ENCODE measurements at regions not wholly inside any gene's neighbourhood (a gene's known extent, or its start where the extent isn't known, plus 50 kb on each side); places are given as distances from the start of the nearest gene placed in this dataset.
"Not testable (repeated sequence)": the region's sequence is repeated elsewhere in the genome, so short reads cannot be mapped to it uniquely, and the experiment has no call there.

DNA sequence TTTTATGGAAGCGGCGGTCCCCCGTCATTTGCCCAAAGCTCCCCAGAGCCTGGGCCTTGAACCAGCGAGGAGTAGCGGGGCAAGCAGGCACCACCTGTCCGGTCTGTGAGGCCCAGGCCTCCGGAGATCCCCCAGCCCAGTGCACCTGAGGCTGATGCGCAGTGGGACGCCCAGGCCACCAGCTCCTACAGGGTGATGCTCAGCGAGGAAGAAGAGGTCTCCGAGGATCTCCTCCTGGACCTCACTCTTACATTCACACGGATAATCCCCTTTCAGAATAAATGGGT is 220.2 kb downstream of the NDUFA10 start:
- Histone ChIP-seq H3K9me3 (replicated peaks in 1 of 11) (peaks cover 9 to 16% (median 13%) of the 10 kb centered on the region in 11 experiments), H3K4me1 (peaks cover 10 to 49% (median 41%) of the 10 kb centered on the region in 10 experiments), H3K36me3 (no peaks in the 10 kb centered on the region), H3K27me3 (peaks cover 0 to 21% (median 0%) of the 10 kb centered on the region in 11 experiments; a peak in 7 of 22 replicates), H3K9ac (no peak overlapping the region), H3K27ac (no peak overlapping the region), H3K4me3 (no peak overlapping the region), H3K4me2 (peak overlapping the region in 4 of 11 experiments; percentile 40 to 79 (median 62); a peak in 6 of 22 replicates), H4K20me1 (no peaks in the 10 kb centered on the region)
- TF ChIP-seq Cebpa-rat (IDR thresholded peaks at IDR 0.05), result no peak

DNA sequence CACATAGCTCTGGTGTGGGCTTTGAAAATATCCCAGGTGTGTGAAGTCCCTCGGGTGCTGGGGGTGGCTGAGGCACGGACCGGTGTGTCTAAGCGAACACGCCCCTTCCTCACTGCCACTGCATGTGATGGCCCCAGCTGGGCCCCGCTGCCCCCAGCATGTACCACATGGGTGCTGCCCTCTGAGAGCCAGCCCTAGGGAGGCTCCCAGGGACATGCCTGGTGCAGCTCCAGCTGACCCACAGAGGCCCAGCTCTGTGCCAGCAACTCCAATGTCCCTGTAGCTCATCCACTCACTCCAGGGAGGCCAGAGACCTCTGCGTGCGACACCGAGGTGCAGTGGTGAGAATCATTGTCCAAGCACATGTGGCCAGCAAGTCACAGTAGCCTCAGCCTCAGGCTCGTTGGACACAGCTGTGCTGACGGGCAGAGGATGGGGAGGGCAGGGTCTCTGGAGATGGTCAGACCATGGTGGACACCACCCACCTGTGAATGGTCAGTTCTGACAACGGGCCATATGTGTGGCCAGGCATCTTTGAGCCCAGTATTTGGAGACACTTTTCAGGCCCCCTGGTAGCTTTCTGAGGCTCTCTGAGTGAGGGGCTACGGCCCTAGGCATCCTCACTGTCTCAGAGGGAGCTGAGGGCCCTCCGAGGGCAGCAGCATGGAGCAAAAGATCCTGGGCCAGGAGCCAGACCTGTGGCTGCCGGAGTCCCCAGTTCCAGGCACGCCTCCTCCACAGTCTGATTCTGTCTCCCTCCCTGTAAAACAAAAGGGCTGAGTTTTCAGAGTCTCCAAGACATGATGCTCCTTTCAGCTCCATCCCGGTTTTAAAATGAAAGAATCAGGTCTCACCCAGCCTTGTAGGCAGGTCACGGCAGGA is 220.7 kb downstream of the NDUFA10 start:
- no peak for TF ChIP-seq Cebpa-rat (IDR thresholded peaks at IDR 0.05)
- H4K20me1 ChIP-seq, result no peaks in the 10 kb centered on the region
- peaks cover 9 to 18% (median 14%) of the 10 kb centered on the region in 11 experiments for H3K9me3 ChIP-seq (replicated peaks in 1 of 11)
- H3K4me2 ChIP-seq, result peak overlapping the region in 7 of 11 experiments; percentile 16 to 79 (median 40); a peak in 12 of 22 replicates
- peaks cover 0 to 21% (median 0%) of the 10 kb centered on the region in 11 experiments; a peak in 7 of 22 replicates for H3K27me3 ChIP-seq
- peaks cover 10 to 47% (median 38%) of the 10 kb centered on the region in 10 experiments for H3K4me1 ChIP-seq
- no peaks in the 10 kb centered on the region for H3K36me3 ChIP-seq
- peak overlapping the region in 1 of 11 experiments; percentile 7; a peak in 1 of 22 replicates for H3K9ac ChIP-seq
- no peak overlapping the region for H3K4me3 ChIP-seq
- no peak overlapping the region for H3K27ac ChIP-seq

DNA sequence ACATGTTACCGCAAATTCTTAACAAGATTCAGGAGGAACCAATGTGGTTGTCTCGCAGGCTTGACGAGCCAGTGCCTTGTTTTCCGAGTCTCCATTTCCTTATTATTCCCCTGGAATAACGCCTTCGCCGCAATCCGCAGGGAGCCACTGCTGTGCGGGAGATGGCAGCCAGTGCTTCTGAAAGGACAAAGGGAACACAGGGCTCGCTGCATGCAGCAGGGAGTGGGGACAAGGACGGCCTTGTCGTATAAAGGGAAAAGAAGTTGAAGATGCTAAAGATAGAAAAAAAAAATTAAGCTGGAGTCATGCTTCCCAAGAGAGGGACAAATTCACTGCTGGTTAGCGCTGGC is 221.4 kb downstream of the NDUFA10 start:
- Histone ChIP-seq H3K4me3 (no peak overlapping the region), H3K36me3 (no peaks in the 10 kb centered on the region), H3K27ac (no peak overlapping the region), H3K9ac (no peak overlapping the region), H3K27me3 (peaks cover 0 to 21% (median 0%) of the 10 kb centered on the region in 11 experiments; a peak in 7 of 22 replicates), H3K4me1 (peaks cover 10 to 44% (median 36%) of the 10 kb centered on the region in 10 experiments), H3K9me3 (replicated peaks in 1 of 11) (peaks cover 9 to 18% (median 14%) of the 10 kb centered on the region in 11 experiments), H4K20me1 (no peaks in the 10 kb centered on the region), H3K4me2 (peak overlapping the region in 7 of 11 experiments; percentile 16 to 79 (median 40); a peak in 12 of 22 replicates)
- TF ChIP-seq Cebpa-rat (IDR thresholded peaks at IDR 0.05), result no peak

DNA sequence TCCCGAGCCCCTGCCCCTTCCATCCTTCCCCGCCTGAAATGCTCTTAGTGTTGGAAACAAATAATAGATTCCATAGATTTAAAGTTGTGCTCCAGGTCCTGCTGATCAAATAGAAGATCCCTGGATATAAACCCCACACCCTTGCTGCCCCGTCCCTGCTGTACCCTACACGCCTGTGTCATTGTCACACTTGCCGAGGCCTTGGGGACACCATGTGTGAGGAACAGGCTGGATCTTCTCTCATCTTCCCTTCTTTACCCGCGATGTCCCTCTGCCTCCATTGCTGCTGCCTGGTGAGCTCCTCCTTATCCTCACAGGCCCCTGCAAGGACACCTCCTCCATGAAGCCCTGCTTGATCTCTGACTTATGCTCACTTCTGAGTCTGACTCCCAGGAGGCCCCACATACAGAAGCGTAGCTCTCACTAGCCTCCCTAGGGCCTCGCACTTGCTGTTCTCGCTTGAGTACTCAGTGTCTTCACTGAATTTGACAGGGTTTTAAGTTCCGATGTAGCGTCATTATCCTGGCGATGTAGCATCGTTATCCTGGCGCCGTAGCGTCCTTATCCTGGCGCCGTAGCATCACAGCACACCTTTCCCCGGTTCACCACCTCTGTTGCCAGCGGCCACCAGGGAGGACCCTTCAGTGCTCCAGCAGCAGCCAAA is 221.9 kb downstream of the NDUFA10 start:
- TF ChIP-seq Cebpa-rat (IDR thresholded peaks at IDR 0.05), result no peak
- no peak overlapping the region for H3K4me3 ChIP-seq
- peaks cover 0 to 21% (median 0%) of the 10 kb centered on the region in 11 experiments; a peak in 7 of 22 replicates for H3K27me3 ChIP-seq
- H3K27ac ChIP-seq, result no peak overlapping the region
- H3K9me3 ChIP-seq (replicated peaks in 1 of 11), result peaks cover 9 to 18% (median 14%) of the 10 kb centered on the region in 11 experiments
- no peak overlapping the region for H3K9ac ChIP-seq
- peak overlapping the region in 7 of 11 experiments; percentile 16 to 79 (median 40); a peak in 11 of 22 replicates for H3K4me2 ChIP-seq
- H4K20me1 ChIP-seq, result no peaks in the 10 kb centered on the region
- peaks cover 10 to 44% (median 36%) of the 10 kb centered on the region in 10 experiments for H3K4me1 ChIP-seq
- H3K36me3 ChIP-seq, result no peaks in the 10 kb centered on the region

DNA sequence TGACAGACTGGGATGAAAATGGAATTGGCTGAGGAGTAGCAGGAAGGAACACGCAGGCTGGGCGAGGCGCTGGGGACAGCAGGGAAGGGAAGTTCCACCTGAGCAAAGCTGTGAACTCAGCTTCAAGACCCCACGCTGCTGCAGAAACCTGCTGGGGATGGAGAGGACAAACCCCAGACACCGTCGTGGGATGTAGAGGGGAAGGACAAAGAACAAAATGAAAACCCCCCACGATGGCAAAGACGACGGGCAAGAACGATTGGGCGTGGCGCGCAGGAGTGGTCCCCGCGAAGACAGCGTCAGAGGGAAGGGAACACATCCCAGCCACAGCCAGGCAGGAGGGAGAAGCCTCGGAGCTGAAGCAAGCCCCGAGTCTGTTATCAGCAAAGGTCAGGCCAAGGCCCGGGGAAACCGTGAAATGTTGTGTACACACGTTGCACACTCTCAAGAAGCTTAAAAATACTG is 222.9 kb downstream of the NDUFA10 start:
- Histone ChIP-seq H3K9me3 (replicated peaks in 1 of 11) (peaks cover 9 to 18% (median 14%) of the 10 kb centered on the region in 11 experiments), H4K20me1 (no peaks in the 10 kb centered on the region), H3K4me1 (peaks cover 10 to 43% (median 34%) of the 10 kb centered on the region in 10 experiments), H3K36me3 (no peaks in the 10 kb centered on the region), H3K4me3 (no peak overlapping the region), H3K9ac (no peak overlapping the region), H3K27ac (no peak overlapping the region), H3K4me2 (no peak overlapping the region), H3K27me3 (peaks cover 0 to 19% (median 0%) of the 10 kb centered on the region in 11 experiments; a peak in 7 of 22 replicates)
- TF ChIP-seq Cebpa-rat (IDR thresholded peaks at IDR 0.05), result no peak

DNA sequence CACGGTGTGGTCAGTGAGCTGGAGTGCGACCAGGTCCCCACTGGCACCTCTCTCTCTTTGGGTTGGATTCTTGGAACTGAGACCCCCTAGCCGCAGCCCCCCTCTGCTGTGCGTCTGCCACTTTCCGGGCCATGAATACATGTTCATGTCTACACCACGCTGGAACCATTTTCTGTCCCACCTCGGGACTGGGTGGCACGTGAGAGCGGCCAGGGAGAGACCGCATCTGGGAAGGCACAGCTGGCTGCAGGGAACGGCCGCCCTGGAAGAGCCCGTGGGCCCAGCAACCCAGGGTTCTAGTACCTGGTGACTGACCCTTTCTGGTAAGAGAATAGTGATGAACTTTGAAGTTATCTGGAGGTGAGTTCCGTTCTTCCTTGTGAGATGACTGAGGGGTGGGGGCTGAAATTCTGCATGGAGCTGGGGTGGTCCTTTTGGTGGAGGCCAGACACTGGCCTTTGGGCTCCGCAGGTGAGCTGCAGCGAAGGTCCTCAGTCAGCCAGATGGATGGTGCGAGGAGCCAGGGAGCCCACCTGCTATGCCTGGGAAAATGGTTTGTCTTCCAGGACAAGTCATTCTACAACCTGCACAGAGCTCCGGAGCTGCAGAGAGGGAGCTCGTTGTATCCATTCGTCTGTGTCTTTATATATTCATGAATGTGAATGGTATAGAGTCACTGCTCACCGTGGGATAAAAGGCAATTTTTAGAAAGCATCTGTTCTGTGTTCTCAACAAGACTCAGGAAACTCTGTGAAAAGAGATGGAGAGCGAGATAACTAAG is 223.5 kb downstream of the NDUFA10 start:
- peaks cover 9 to 18% (median 14%) of the 10 kb centered on the region in 11 experiments for H3K9me3 ChIP-seq (replicated peaks in 1 of 11)
- H3K4me2 ChIP-seq, result no peak overlapping the region
- H3K27ac ChIP-seq, result no peak overlapping the region
- no peaks in the 10 kb centered on the region for H4K20me1 ChIP-seq
- H3K27me3 ChIP-seq, result peaks cover 0 to 13% (median 0%) of the 10 kb centered on the region in 11 experiments; a peak in 7 of 22 replicates
- H3K4me3 ChIP-seq, result no peak overlapping the region
- no peak overlapping the region for H3K9ac ChIP-seq
- H3K4me1 ChIP-seq, result peaks cover 10 to 37% (median 28%) of the 10 kb centered on the region in 10 experiments
- TF ChIP-seq Cebpa-rat (IDR thresholded peaks at IDR 0.05), result no peak
- H3K36me3 ChIP-seq, result no peaks in the 10 kb centered on the region

DNA sequence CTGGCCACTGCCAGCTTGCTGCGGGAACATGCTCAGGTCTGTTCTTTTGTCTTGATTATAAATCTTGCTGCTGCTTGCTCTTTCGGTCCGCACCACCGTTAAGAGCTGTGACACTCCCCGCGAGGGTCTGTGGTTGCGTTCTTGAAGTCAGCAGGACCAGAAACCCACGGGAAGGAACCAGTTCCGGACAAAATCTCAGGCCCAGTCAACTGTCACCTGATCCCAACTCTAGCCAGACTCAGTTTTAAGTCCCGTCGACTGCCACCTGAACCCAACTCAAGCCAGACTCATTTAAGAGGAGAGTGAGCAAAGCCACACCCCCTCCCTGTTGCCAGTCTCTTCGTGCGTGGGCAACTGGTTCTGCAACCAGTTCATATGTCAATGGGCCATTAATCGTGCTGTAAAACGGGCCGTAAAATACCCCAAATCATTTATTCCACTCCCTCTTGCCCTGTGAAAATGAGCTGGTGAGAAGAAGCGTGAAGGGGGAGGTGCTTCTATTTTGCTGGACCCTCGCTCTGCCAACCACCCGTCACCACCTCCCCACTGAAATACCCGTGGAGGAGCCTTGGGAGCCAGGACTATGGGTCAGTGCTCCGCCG is 224.3 kb downstream of the NDUFA10 start:
- H3K9ac ChIP-seq, result no peak overlapping the region
- no peak overlapping the region for H3K27ac ChIP-seq
- TF ChIP-seq Cebpa-rat (IDR thresholded peaks at IDR 0.05), result no peak
- no peaks in the 10 kb centered on the region for H3K36me3 ChIP-seq
- H3K4me3 ChIP-seq, result no peak overlapping the region
- peaks cover 6 to 30% (median 21%) of the 10 kb centered on the region in 10 experiments; a peak in 19 of 20 replicates for H3K4me1 ChIP-seq
- peaks cover 9 to 18% (median 14%) of the 10 kb centered on the region in 11 experiments for H3K9me3 ChIP-seq (replicated peaks in 1 of 11)
- no peaks in the 10 kb centered on the region for H4K20me1 ChIP-seq
- H3K4me2 ChIP-seq, result no peak overlapping the region
- H3K27me3 ChIP-seq, result peaks cover 0 to 6% (median 0%) of the 10 kb centered on the region in 11 experiments; a peak in 5 of 22 replicates

DNA sequence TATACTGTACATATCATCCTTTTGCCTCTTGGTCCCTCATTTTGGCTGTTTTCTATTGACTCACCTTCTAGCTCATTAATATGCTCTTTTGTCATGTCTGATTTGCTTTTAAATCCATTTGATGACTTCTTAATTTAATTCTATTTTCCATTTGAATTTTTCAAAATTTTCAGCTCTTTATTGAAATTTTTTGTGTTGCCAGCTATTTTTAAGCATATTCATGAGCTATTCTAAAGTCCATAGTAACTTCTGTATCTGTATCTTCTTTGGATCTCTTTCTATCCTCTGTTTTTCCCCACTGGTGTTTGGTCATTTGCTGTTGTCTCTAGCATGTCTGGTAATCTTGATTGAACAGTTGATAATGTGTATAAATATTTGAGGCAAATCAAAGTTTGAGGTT is 227.8 kb downstream of the NDUFA10 start:
- no peaks in the 10 kb centered on the region for H3K27me3 ChIP-seq
- H3K36me3 ChIP-seq, result no peaks in the 10 kb centered on the region
- H3K4me2 ChIP-seq, result no peak overlapping the region
- H3K4me3 ChIP-seq, result no peak overlapping the region
- H4K20me1 ChIP-seq, result no peaks in the 10 kb centered on the region
- H3K9me3 ChIP-seq (replicated peaks in 1 of 11), result peaks cover 11 to 25% (median 21%) of the 10 kb centered on the region in 11 experiments
- H3K4me1 ChIP-seq, result peaks cover 0 to 8% (median 6%) of the 10 kb centered on the region in 10 experiments; a peak in 10 of 20 replicates
- no peak overlapping the region for H3K27ac ChIP-seq
- H3K9ac ChIP-seq, result no peak overlapping the region
- TF ChIP-seq Cebpa-rat (IDR thresholded peaks at IDR 0.05), result no peak

DNA sequence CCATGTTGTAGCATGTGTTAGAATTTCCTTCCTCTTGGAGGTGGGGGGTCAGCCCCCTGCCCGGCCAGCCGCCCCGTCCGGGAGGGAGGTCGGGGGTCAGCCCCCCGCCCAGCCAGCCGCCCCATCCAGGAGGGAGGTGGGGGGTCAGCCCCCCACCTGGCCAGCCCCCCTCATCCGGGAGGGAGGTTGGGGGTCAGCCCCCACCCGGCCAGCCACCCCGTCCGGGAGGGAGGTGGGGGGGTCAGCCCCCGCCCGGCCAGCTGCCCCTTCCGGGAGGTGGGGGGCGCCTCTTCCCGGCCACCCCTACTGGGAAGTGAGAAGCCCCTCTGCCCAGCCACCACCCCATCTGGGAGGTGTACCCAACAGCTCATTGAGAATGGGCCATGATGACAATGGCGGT is 229.4 kb downstream of the NDUFA10 start:
- not testable (repeated sequence) for H3K27me3 ChIP-seq, H3K4me2 ChIP-seq, H3K36me3 ChIP-seq, H3K4me3 ChIP-seq, H3K9ac ChIP-seq, H3K27ac ChIP-seq, H4K20me1 ChIP-seq
- H3K9me3 ChIP-seq (replicated peaks in 1 of 11), result peaks cover 4 to 17% (median 13%) of the 10 kb centered on the region in 11 experiments; a peak in 20 of 22 replicates
- H3K4me1 ChIP-seq, result peaks cover 4 to 24% (median 21%) of the 10 kb centered on the region in 10 experiments
